ENCODE measurements at regions not wholly inside any gene's neighbourhood (a gene's known extent, or its start where the extent isn't known, plus 50 kb on each side); places are given as distances from the start of the nearest gene placed in this dataset.

DNA sequence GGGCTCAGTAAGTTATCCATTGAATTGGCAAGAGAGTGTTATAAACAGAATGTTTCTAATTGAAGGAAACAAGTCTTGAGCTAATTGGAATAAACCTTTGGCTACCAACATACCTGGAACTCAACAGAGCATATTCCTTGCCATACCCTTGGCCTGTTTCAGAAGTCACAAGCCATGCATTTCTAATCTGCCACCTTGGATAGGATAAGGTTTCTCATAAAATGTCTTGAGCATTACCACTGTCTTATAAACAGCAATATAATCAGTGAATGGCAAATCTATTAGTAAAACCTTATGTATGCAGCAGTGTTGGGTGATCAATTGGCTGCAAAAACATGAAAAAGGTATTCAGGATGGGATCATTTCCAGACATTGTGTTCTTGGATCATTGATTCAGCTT lies 765.2 kb upstream of the SEL1L start:
- no peak overlapping the region for H3K4me3 ChIP-seq (ENCODE audit: low read depth, low read length)
- no peak for TF ChIP-seq CTCF (IDR thresholded peaks at IDR 0.05; ENCODE audit: low read depth, low read length)

GRCh38 chr14:82309199-82309598 lies 775.5 kb upstream of the SEL1L start:
- no peak for TF ChIP-seq CTCF (IDR thresholded peaks at IDR 0.05; ENCODE audit: low read depth, low read length)
- no peak overlapping the region for H3K4me3 ChIP-seq (ENCODE audit: low read depth, low read length)

- no peak overlapping the region for H3K4me3 ChIP-seq (ENCODE audit: low read depth, low read length)
- no peak for TF ChIP-seq CTCF (IDR thresholded peaks at IDR 0.05; ENCODE audit: low read depth, low read length)
Measured at GRCh38 chr14:82313889-82314288, 780.2 kb upstream of the SEL1L start.

DNA sequence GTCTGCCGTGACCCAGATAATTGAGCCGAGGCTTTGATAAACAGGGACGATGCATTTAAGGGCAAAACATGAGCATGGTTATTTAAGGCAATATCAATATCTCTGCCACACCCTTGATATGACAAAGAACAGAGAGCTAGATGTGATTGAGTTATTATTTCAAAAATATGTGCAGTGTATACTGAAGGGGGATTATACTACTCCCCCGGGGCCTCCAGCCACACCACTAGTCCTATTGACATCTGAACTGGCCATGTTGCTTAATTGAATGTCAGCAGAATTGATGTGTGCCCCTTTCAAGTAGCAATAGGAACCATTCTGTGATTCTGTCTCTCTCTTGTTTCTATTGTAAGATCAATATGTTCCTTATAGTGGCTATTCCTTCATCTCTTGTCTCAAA lies 794.8 kb upstream of the SEL1L start:
- no peak for TF ChIP-seq CTCF (IDR thresholded peaks at IDR 0.05; ENCODE audit: low read depth, low read length)
- H3K4me3 ChIP-seq (ENCODE audit: low read depth, low read length) = no peak overlapping the region

DNA sequence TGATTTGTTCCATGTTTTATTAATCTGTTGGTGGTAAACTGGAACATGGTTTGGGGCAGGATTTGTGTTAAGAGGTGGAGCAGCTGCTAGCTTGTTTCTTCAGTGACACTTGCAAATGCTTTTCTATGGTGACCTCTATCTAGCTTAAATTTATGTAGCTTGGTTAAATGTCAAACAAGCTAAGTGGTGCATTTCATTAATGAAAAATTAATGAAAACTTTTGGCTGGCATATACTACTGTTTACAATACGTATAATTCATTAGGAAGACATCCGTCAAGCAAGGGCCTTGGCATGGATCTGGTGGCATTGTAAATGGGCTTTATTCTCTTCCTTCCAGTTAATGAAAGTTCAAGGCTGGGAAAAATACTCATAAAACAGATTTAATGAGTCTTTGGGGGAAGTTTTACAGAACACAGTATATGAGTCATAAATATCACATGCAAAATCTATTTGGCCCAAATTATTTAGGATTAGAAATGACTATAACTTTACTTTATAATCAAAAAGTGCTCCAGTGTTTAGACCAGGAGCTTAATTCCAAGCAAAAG lies 807.7 kb upstream of the SEL1L start:
- no peak for TF ChIP-seq CTCF (IDR thresholded peaks at IDR 0.05; ENCODE audit: low read depth, low read length)

GRCh38 chr14:82342596-82342995 lies 808.9 kb upstream of the SEL1L start:
- no peak overlapping the region for H3K4me3 ChIP-seq (ENCODE audit: low read depth, low read length)
- no peak for TF ChIP-seq CTCF (IDR thresholded peaks at IDR 0.05; ENCODE audit: low read depth, low read length)

More for the DNA sequence above, 807.7 kb upstream of the SEL1L start:
- no peak overlapping the region for H3K4me3 ChIP-seq (ENCODE audit: low read depth, low read length)

DNA sequence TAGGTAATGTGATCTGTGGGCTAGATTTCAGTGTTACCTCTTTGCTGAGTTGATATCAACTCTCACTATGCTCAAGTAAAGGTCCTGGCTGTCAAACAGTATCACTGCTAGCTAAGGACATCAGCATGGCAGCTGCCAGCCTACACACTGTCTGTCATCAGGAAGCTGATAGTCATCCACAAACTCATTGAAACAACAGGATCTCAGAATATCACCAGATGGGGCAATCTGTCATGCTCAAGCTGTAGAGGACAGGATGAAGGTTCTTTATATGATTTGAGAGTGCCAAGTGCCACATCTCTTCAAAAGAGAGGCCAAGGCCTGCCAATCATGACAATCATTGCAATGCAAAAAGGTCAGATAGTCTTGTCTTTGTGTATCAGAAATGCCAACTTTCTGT lies 811.5 kb upstream of the SEL1L start:
- H3K4me3 ChIP-seq (ENCODE audit: low read depth, low read length) = no peak overlapping the region
- TF ChIP-seq CTCF (IDR thresholded peaks at IDR 0.05; ENCODE audit: low read depth, low read length) = no peak

All from WI38 (cell line).